Naive thymus-derived CD8-positive, alpha-beta T cell (primary cell): ENCODE measurements at regions not wholly inside any gene's neighbourhood (a gene's known extent, or its start where the extent isn't known, plus 50 kb on each side); places are given as distances from the start of the nearest gene placed in this dataset.
"Not testable (repeated sequence)": the region's sequence is repeated elsewhere in the genome, so short reads cannot be mapped to it uniquely, and the experiment has no call there.

ENCODE experiments used
- ATAC-seq, 2 donors: fragments of 150-1000 bp; cut with Tn5 transposase in 1 of 2; sonication (Bioruptor Pico), chemical (Tn5 transposase) in 1 of 2; 1 replicate in 1 of 2; 2 replicates in 1 of 2; pipeline ENCODE4 v1.10.0; 2021; ENCODE audit warnings: mild to moderate bottlenecking in 2 of 2, moderate library complexity in 2 of 2
- POLR2A ChIA-PET: fragments of 350-600 bp; sonication (Branson Sonifier 250); formaldehyde crosslinking; loops from one replicate; lab custom pipeline; 2021; ENCODE audit warnings: antibody characterized with exemption; lab: Charles Lee
- DNase-seq, 10 donors: peaks; one replicate each; pipeline versions ENCODE4 v3.0.0 to v3.0.0-alpha.2; 2020 to 2022
- H3K27ac Mint-ChIP-seq, 10 donors: one replicate each; pipeline ENCODE4 v1.8.0; 2020 to 2022; ENCODE audit warnings: mild to moderate bottlenecking in 10 of 10, mixed read lengths in 10 of 10, moderate library complexity in 4 of 10, inconsistent platforms in 1 of 10
- H3K27me3 Mint-ChIP-seq, 5 donors: one replicate each; pipeline ENCODE4 v1.8.0; 2021 to 2022; ENCODE audit warnings: mixed read lengths in 5 of 5
- H3K36me3 Mint-ChIP-seq, 3 donors: one replicate each; pipeline ENCODE4 v1.8.0; 2020 to 2022; ENCODE audit warnings: mixed read lengths in 3 of 3, mild to moderate bottlenecking in 2 of 3, inconsistent platforms in 1 of 3
- H3K4me1 Mint-ChIP-seq, 4 donors: one replicate each; pipeline ENCODE4 v1.8.0; 2021 to 2022; ENCODE audit warnings: mixed read lengths in 4 of 4
- H3K4me3 Mint-ChIP-seq, 10 donors: one replicate each; pipeline ENCODE4 v1.8.0; 2020 to 2022; ENCODE audit warnings: mild to moderate bottlenecking in 10 of 10, mixed read lengths in 10 of 10, moderate library complexity in 6 of 10, inconsistent platforms in 1 of 10
- H3K9me3 Mint-ChIP-seq, 9 donors: one replicate each; pipeline ENCODE4 v1.8.0; 2020 to 2022; ENCODE audit warnings: mixed read lengths in 9 of 9, mild to moderate bottlenecking in 3 of 9, inconsistent platforms in 1 of 9, moderate library complexity in 1 of 9

DNA sequence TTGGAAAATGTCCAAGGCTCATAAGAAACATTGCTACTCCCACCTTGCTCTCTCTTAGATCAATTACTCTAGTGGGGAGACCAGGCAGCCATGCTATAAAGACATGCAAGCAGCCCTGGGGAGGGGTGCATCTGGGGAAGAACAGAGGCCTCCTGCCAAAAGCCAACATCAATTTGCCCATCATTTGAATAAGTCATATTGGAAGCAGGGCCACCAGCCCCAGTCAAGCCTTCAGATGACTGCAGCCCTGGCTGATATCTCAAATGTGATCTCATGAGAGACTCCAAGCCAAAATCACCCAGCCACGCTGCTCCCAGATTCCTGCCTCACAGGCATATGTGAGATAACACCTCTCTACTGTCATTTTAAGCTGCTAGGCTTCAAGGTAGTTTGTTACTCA, 157.5 kb upstream of the PDE1C start:
- Mint-ChIP-seq H3K4me3 (no peak overlapping the region), H3K4me1 (no peaks in the 10 kb centered on the region), H3K9me3 (peaks cover 0 to 13% (median 0%) of the 10 kb centered on the region in 9 donors), H3K27me3 (peaks cover 0 to 33% (median 8%) of the 10 kb centered on the region in 5 donors), H3K36me3 (no peaks in the 10 kb centered on the region), H3K27ac (no peak overlapping the region)
- POLR2A ChIA-PET, result no interaction called here
- no peak for DNase-seq
- no peak for ATAC-seq

DNA sequence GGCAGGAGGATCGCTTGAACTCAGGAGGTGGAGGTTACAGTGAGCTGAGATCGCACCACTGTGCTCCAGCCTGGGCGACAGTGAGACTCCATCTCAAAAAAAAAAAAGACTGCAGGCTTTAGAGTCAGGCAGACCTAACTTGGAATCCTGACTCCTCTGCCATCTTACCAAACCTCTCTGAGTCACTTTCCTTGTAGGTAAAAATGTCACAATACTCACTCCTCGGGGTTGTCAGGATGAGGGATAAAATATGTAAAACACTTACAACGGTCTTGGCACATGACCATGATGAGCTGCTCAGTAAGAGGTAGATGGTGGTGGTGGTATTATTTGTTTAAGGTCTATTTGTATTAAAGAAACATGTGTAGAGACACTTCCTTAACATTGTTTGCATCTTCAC, 154.1 kb upstream of the PDE1C start:
- H3K9me3 Mint-ChIP-seq, result peaks cover 0 to 13% (median 0%) of the 10 kb centered on the region in 9 donors
- ATAC-seq (no peak), DNase-seq (no peak)
- H3K36me3 Mint-ChIP-seq, result no peaks in the 10 kb centered on the region
- no peak overlapping the region for H3K27ac Mint-ChIP-seq
- POLR2A ChIA-PET, result no interaction called here
- peaks cover 0 to 33% (median 8%) of the 10 kb centered on the region in 5 donors for H3K27me3 Mint-ChIP-seq
- H3K4me1 Mint-ChIP-seq, result no peaks in the 10 kb centered on the region
- no peak overlapping the region for H3K4me3 Mint-ChIP-seq

DNA sequence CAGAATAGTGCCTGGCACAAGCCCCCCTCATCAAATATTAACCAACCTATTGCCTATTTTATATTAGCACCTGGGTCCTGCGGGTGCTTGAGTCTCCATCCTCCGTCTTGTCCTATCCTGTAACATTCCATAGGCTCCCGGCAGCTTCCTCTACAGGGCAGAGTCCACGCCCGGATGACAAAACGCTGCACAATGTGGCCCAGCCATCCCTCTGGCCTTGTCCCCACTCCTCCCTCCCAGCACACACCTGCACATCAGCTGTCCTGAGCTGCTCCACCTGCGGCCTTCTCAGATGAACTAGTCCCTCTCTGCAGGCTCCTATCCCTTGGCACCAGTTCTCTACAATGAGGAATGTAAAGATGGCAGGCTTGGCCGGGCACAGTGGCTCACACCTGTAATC, 153.5 kb upstream of the PDE1C start:
- POLR2A ChIA-PET, result no interaction called here
- Mint-ChIP-seq H3K9me3 (peaks cover 0 to 13% (median 2%) of the 10 kb centered on the region in 9 donors), H3K4me1 (no peaks in the 10 kb centered on the region), H3K4me3 (no peak overlapping the region), H3K27me3 (peaks cover 0 to 32% (median 8%) of the 10 kb centered on the region in 5 donors), H3K36me3 (no peaks in the 10 kb centered on the region), H3K27ac (no peak overlapping the region)
- ATAC-seq (no peak), DNase-seq (no peak)

DNA sequence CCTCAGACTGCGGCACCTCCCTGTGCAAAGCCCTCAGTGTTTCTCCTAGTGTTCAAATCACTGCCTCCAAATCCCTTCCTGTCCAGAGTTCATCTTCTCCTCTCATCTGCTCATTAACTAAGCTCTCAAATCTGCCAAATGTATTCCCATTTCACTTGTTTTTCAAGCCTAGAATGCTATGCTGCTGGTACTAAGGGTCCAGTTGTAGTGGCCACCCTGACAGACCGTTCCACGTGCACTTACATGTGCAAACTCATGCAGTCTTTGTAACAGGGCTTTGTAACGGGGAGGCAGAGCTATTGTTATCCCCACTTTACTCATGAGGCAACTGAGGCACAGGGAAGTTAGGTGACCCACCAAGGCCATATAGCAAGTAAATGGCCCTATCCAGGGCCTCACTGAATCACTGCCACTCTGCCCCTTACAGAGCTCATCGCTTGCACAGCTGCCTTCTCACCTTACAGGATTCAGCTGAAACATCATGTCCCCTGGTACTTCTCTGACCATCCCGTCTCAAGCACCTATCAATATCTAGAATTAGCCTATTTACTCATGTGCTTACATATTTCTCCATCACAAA, 153.0 kb upstream of the PDE1C start:
- no peak for ATAC-seq
- Mint-ChIP-seq H3K4me3 (no peak overlapping the region), H3K27me3 (peaks cover 0 to 31% (median 8%) of the 10 kb centered on the region in 5 donors), H3K4me1 (no peaks in the 10 kb centered on the region), H3K36me3 (no peaks in the 10 kb centered on the region), H3K9me3 (peaks cover 0 to 13% (median 2%) of the 10 kb centered on the region in 9 donors), H3K27ac (no peak overlapping the region)
- POLR2A ChIA-PET, result no interaction called here
- no peak for DNase-seq

DNA sequence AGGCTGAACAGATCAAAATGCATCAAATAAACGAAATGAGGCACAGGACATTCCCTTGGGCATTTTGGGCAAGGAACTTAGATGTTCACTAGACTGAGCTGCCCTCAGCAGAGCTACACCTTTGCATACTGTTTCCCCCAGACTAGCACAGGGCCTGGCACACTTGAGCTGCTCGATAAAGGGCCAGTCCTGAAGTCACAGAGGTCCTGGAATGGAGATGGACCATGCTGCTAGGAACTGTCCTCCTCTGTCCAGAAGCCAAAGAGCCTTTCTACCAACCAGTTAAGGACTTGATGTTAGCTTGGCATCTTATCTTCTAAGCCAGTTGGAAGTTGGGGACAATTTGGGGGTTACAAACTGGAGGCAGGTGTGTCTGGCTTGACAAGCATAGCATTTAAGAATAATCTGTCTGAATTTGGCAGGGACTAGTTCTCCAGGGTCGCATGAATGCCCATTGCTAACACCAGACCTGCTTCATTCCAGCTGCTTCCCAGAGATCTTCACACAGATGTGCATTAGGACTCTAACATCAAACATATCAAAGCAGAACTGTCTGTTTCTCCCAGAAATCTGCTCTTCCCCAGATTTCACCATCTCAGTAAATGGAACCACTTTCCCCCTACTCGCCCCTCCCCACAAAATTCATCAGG, 152.2 kb upstream of the PDE1C start:
- DNase-seq (no peak), ATAC-seq (no peak)
- Mint-ChIP-seq H3K36me3 (no peaks in the 10 kb centered on the region), H3K27ac (no peak overlapping the region), H3K9me3 (peaks cover 0 to 6% (median 2%) of the 10 kb centered on the region in 9 donors), H3K27me3 (peaks cover 0 to 28% (median 10%) of the 10 kb centered on the region in 5 donors), H3K4me1 (no peaks in the 10 kb centered on the region), H3K4me3 (no peak overlapping the region)
- POLR2A ChIA-PET, result no interaction called here

DNA sequence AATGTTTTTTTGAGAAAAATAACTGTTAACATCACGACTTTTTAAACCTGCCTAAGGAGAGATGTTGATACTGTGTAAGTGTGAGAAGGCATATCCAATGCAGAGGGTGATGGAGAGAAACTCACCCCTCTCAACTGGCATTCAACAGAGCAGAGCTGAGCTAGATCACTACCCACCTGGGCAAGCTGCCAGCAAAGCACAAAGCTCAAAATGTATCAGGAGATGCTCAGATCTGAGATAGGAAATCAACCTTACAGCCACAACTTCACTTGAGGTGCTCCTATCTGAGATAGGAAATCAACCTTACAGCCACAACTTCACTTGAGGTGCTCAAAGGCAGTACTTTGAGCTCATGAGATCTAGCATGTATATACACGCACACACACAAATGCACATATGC, 151.5 kb upstream of the PDE1C start:
- Mint-ChIP-seq H3K4me3 (no peak overlapping the region), H3K27ac (no peak overlapping the region), H3K9me3 (peaks cover 0 to 4% (median 0%) of the 10 kb centered on the region in 9 donors), H3K27me3 (peaks cover 0 to 24% (median 10%) of the 10 kb centered on the region in 5 donors), H3K4me1 (no peaks in the 10 kb centered on the region), H3K36me3 (no peaks in the 10 kb centered on the region)
- POLR2A ChIA-PET, result no interaction called here
- ATAC-seq (no peak), DNase-seq (no peak)

DNA sequence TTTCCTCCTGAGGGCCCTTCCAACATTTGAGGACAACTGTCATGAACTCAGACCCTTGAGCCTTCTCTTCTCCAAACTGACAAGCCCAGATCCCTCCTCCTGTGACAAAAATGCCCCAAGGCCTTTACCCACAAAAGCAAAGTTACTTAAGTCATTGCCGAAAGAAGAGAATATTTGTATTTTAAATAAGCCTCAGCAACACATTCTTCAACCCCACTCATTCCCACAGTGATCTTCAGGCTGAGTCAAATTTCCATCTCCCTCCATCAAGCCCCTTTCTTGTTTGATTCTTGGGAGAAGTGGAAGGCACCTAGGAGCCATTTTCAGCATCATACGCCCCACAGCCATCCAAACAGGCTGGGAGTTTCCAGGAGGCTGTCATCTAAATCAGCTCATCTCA, 150.8 kb upstream of the PDE1C start:
- no peak overlapping the region for H3K4me3 Mint-ChIP-seq
- H3K27me3 Mint-ChIP-seq, result peaks cover 0 to 19% (median 10%) of the 10 kb centered on the region in 5 donors
- ATAC-seq, result no peak
- peaks cover 0 to 2% (median 0%) of the 10 kb centered on the region in 9 donors for H3K9me3 Mint-ChIP-seq
- no peaks in the 10 kb centered on the region for H3K36me3 Mint-ChIP-seq
- DNase-seq, result no peak
- H3K27ac Mint-ChIP-seq, result no peak overlapping the region
- H3K4me1 Mint-ChIP-seq, result no peaks in the 10 kb centered on the region
- POLR2A ChIA-PET, result no interaction called here

DNA sequence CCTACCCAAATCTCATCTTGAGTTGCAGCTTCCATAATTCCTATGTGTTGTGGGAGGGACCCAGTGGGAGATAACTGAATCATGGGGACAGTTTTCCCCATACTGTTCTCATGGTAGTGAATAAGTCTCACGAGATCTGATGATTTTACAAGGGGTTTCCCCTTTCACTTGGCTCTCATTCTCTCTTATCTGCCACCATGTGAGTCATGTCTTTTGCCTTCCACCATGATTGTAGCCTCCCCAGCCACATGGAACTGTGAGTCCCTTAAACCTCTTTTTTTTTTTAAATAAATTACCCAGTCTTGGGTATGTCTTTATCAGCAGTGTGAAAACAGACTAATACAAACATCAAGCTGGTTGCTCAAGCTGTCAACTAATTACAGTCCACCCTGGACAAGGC, 149.6 kb upstream of the PDE1C start:
- H3K9me3 Mint-ChIP-seq, H3K4me3 Mint-ChIP-seq, H3K27ac Mint-ChIP-seq, H3K4me1 Mint-ChIP-seq, ATAC-seq, H3K36me3 Mint-ChIP-seq, DNase-seq, POLR2A ChIA-PET: not testable (repeated sequence)
- peaks cover 0 to 17% (median 8%) of the 10 kb centered on the region in 5 donors for H3K27me3 Mint-ChIP-seq

DNA sequence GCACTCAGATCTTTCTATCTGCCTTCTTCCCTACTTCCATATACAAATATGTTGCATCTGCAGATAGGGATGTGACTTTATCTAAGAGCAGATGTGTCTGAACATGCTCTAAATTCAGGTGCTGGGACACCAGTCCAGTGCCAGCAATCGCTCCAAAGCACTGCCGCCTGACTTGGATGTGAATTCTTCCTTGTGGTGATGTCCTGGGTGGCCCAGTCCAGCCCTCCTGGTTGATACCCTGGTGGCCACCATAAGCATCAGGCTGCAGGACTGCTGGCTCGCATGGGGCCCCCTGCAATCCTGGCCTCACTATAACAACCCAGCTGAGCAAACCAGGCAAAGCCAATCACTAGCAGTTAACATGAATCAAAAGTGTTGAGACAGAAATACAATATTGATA, 149.2 kb upstream of the PDE1C start:
- Mint-ChIP-seq H3K9me3 (peaks cover 0 to 2% (median 0%) of the 10 kb centered on the region in 9 donors), H3K27me3 (peaks cover 0 to 14% (median 8%) of the 10 kb centered on the region in 5 donors), H3K4me3 (no peak overlapping the region), H3K36me3 (no peaks in the 10 kb centered on the region), H3K4me1 (no peaks in the 10 kb centered on the region), H3K27ac (no peak overlapping the region)
- POLR2A ChIA-PET, result no interaction called here
- ATAC-seq (no peak), DNase-seq (no peak)

DNA sequence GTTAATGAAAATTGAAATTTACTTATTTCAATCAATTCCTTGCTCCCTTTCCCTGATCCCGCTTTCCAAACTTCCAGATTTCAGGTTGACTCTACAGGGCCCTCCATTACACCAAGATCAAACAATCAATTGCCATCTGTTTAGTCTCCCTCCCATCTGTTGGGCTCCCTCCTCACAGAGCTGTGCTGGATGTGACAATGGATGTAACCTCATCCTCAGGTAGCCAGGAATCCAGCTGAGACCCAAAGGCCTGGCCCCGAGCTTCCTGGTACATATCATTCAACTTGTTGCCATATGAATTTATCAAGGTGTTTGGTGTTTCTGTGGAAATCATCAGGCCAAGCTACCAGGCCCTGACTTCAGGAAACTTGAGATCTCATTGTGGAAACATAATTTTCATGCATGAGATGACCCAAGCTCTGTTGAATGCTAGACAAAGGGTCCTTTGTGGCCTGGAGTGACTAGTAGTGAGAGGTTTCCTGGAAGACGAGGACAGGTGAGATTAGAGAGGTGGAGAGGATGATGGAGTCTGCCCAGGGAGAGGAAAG, 148.6 kb upstream of the PDE1C start:
- Mint-ChIP-seq H3K27me3 (peaks cover 0 to 14% (median 7%) of the 10 kb centered on the region in 5 donors), H3K4me1 (no peaks in the 10 kb centered on the region), H3K9me3 (peaks cover 0 to 2% (median 0%) of the 10 kb centered on the region in 9 donors), H3K27ac (no peak overlapping the region), H3K4me3 (no peak overlapping the region), H3K36me3 (no peaks in the 10 kb centered on the region)
- POLR2A ChIA-PET, result no interaction called here
- DNase-seq (no peak), ATAC-seq (no peak)

DNA sequence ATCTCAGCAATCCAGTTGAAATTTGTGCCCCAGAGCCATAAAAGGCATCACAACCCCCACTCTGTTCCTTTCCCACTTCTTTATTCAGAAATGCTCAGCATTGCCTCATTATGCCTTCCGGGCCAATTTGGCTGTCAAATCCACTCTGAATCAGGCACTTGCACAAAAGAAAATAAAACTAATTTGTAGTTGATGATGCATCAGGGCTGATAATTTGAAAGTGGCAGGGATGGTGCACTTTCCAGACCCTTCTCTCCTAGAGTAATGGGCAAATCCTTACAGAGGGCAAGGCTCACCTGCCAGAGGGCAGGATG, 147.9 kb upstream of the PDE1C start:
- peaks cover 0 to 13% (median 4%) of the 10 kb centered on the region in 5 donors for H3K27me3 Mint-ChIP-seq
- H3K9me3 Mint-ChIP-seq, result peaks cover 0 to 2% (median 0%) of the 10 kb centered on the region in 9 donors
- H3K4me3 Mint-ChIP-seq, result no peak overlapping the region
- H3K36me3 Mint-ChIP-seq, result no peaks in the 10 kb centered on the region
- H3K27ac Mint-ChIP-seq, result no peak overlapping the region
- POLR2A ChIA-PET, result no interaction called here
- no peak for DNase-seq
- H3K4me1 Mint-ChIP-seq, result no peaks in the 10 kb centered on the region
- ATAC-seq, result no peak

DNA sequence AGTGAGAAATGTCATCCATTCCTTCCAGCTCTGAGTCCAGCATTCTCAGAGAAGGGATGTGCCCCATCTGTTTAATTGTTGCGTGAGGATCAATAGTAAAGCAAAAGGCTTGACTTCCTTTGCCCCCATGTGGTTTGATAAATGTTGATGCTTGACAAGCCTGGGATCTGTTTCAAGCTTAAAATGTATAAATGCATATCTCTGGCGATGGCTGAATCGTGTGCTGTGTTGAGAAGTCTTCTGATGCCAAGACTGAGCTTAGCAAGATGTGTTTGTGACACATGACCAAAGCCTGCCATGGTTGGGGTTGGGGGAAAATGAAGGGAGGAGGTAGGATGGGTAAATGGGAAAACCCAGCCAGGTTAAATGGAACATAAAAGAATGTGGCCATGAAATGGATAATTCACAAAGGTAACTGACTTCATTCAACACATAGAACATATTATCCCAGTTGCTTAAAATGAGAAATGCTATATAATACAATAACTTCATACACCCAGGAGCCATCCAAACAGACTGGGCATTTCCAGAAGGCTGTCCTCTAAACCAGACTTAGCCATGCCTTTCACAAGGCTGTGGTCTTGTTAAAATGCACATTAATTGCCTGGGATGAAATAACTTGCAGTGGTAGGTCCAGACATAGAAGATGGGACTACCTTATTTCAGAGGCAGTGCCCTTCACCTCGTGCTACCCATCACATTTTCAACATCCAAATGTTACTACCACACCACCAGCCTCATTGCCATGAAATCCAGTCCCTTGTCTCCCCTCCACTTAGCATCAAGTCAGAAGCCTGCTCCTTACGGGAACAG, 147.3 kb upstream of the PDE1C start:
- DNase-seq, result no peak
- H3K27me3 Mint-ChIP-seq, result peaks cover 0 to 9% (median 5%) of the 10 kb centered on the region in 5 donors
- H3K4me3 Mint-ChIP-seq, result no peak overlapping the region
- H3K27ac Mint-ChIP-seq, result peak overlapping the region in 1 of 10 donors; percentile 13
- no peaks in the 10 kb centered on the region for H3K4me1 Mint-ChIP-seq
- POLR2A ChIA-PET, result no interaction called here
- H3K9me3 Mint-ChIP-seq, result peaks cover 0 to 2% (median 0%) of the 10 kb centered on the region in 9 donors
- H3K36me3 Mint-ChIP-seq, result no peaks in the 10 kb centered on the region
- no peak for ATAC-seq

DNA sequence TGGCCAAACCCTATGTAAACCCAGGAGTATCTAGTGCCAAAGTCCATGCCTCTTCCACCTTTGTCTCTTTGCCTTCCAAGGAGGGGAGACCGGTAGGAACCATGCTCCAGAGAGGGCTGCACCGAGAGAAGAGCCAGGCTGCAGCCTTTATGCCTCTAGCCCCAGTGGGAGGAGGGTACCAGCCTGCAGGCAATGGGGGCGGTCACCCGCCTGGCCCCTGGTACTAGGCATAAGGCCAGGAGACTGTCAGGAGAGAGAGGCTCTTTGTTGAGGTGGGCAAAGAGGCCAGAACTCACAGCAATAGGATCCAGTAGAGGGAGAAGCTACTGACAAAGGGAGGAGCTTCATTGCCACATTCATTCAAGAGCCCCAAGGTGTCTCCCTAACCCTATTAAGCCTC, 146.6 kb upstream of the PDE1C start:
- ATAC-seq, result no peak
- peaks cover 0 to 10% (median 6%) of the 10 kb centered on the region in 5 donors for H3K27me3 Mint-ChIP-seq
- DNase-seq, result no peak
- H3K9me3 Mint-ChIP-seq, result peaks cover 0 to 2% (median 0%) of the 10 kb centered on the region in 9 donors
- H3K4me3 Mint-ChIP-seq, result no peak overlapping the region
- POLR2A ChIA-PET, result no interaction called here
- H3K27ac Mint-ChIP-seq, result no peak overlapping the region
- no peaks in the 10 kb centered on the region for H3K4me1 Mint-ChIP-seq
- H3K36me3 Mint-ChIP-seq, result no peaks in the 10 kb centered on the region
